ENCODE measurements at regions not wholly inside any gene's neighbourhood (a gene's known extent, or its start where the extent isn't known, plus 50 kb on each side); places are given as distances from the start of the nearest gene placed in this dataset.

GRCh38 chr6:137311940-137312339, 92.8 kb upstream of the IFNGR1 start:
- CTCF ChIA-PET = interaction anchor here (0.6 to 3.9 kb wide), 3 partner anchors 24 to 217 kb away, joined by 3 to 34 read pairs (median 5); no protein-coding TSS in a partner anchor
- no peak for DNase-seq (ENCODE audit: low read depth)
- Histone ChIP-seq H3K36me3 (ENCODE audit: control insufficient read depth, insufficient read depth, low read length) (no peaks in the 10 kb centered on the region), H3K27me3 (ENCODE audit: control insufficient read depth, insufficient read depth, low read length) (no peaks in the 10 kb centered on the region), H3K4me3 (ENCODE audit: low read depth, low read length) (no peak overlapping the region)
- TF ChIP-seq CTCF (IDR thresholded peaks at IDR 0.05; ENCODE audit: insufficient read depth, low read depth, low read length) = no peak
- POLR2A ChIA-PET = interaction anchor here (0.6 kb wide), 1 partner anchor 50 kb away, joined by 7 read pairs; no protein-coding TSS in a partner anchor

DNA sequence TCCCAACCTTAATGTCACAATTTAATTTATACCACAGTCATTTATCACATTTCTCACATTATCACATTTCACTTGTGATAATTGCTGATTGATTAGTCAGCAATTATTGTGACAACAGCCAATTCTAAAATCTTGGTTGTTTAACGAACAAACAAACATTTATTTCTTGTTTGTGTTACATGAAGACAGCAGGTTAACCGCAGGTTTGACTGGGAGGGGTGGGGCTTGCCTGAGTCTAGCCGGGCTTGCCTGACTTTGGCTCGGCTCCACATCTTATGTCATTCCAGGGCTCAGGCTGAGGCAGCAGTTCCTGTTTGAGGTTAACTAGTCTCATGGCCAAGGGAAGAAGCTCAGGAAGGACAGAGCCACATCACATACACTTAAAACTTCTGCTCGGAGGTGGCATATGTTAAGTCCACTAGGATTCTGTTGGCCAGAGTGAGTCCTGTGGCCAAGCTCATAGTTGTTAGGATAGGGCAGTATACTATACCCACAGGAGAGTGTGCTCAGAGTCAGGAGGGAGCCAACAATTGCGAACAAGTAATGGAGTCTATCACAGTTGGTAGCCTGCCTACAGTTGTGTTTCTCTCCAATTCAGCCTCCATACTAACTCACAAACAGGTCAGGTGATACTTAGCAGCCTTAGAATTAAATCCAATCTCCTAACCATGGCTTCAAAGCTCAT, 90.0 kb upstream of the IFNGR1 start:
- no peak for TF ChIP-seq CTCF (IDR thresholded peaks at IDR 0.05; ENCODE audit: insufficient read depth, low read depth, low read length)
- Histone ChIP-seq H3K27me3 (ENCODE audit: control insufficient read depth, insufficient read depth, low read length) (no peaks in the 10 kb centered on the region), H3K4me3 (ENCODE audit: low read depth, low read length) (no peak overlapping the region), H3K36me3 (ENCODE audit: control insufficient read depth, insufficient read depth, low read length) (no peaks in the 10 kb centered on the region)
- POLR2A ChIA-PET = no interaction called here
- CTCF ChIA-PET = interaction anchor here (0.7 to 1.1 kb wide), 2 partner anchors 38 to 215 kb away, joined by 3 to 4 read pairs; no protein-coding TSS in a partner anchor
- DNase-seq (ENCODE audit: low read depth) = no peak

DNA sequence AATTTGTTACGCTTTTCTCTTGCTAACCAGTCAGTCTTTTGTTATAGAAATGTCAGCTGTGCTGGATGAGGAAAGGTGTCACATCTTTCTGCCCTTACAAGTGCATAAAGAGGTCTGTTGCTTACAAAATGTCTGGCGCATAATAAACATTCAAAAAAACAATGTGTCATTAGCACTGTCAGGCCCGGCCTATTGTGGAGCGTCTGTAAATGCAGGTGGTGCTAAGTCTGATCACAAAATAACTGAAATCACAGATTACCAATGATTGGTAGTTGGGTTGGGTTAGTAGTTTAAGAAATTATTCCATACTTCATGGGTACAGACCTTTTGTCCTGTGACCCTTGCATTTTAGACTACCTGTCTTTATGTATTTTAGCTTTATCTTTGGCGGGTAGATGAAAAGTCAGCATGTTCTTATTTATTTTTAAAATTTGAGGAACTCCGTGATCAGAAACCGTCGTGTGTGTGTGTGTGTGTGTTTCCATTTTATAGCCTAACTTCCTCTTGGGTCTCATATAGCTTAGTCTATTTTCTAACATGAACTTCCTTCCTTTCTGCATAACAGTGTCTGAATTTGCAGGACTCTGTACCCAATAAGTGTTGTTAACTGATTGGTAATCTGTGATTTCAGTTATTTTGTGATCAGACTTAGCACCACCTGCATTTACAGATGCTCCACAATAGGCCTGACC, 88.1 kb upstream of the IFNGR1 start:
- DNase-seq (ENCODE audit: low read depth) = no peak
- no peaks in the 10 kb centered on the region for H3K36me3 ChIP-seq (ENCODE audit: control insufficient read depth, insufficient read depth, low read length)
- POLR2A ChIA-PET = no interaction called here

GRCh38 chr6:137305691-137306090, 86.5 kb upstream of the IFNGR1 start:
- no peak overlapping the region for H3K4me3 ChIP-seq (ENCODE audit: low read depth, low read length)
- CTCF ChIA-PET = no interaction called here
- DNase-seq (ENCODE audit: low read depth) = no peak
- no peak for TF ChIP-seq CTCF (IDR thresholded peaks at IDR 0.05; ENCODE audit: insufficient read depth, low read depth, low read length)
- H3K36me3 ChIP-seq (ENCODE audit: control insufficient read depth, insufficient read depth, low read length) = no peaks in the 10 kb centered on the region
- no peaks in the 10 kb centered on the region for H3K27me3 ChIP-seq (ENCODE audit: control insufficient read depth, insufficient read depth, low read length)
- POLR2A ChIA-PET = no interaction called here

More for the DNA sequence above, 88.1 kb upstream of the IFNGR1 start:
- no peak for TF ChIP-seq CTCF (IDR thresholded peaks at IDR 0.05; ENCODE audit: insufficient read depth, low read depth, low read length)
- Histone ChIP-seq H3K4me3 (ENCODE audit: low read depth, low read length) (no peak overlapping the region), H3K27me3 (ENCODE audit: control insufficient read depth, insufficient read depth, low read length) (no peaks in the 10 kb centered on the region)
- CTCF ChIA-PET = no interaction called here

GRCh38 chr6:137304020-137304780, 85.0 kb upstream of the IFNGR1 start:
- CTCF ChIA-PET = no interaction called here
- Histone ChIP-seq H3K27me3 (ENCODE audit: control insufficient read depth, insufficient read depth, low read length) (no peaks in the 10 kb centered on the region), H3K4me3 (ENCODE audit: low read depth, low read length) (no peak overlapping the region), H3K36me3 (ENCODE audit: control insufficient read depth, insufficient read depth, low read length) (no peaks in the 10 kb centered on the region)
- no peak for TF ChIP-seq CTCF (IDR thresholded peaks at IDR 0.05; ENCODE audit: insufficient read depth, low read depth, low read length)
- POLR2A ChIA-PET = no interaction called here
- DNase-seq (ENCODE audit: low read depth) = no peak

Measured in BJ (cell line).